Stimulated activated CD4-positive, alpha-beta T cell treated with anti-CD3 and anti-CD28 coated beads, Interleukin-4, amount 100 ng/mL, for 48 hours (primary cell): ENCODE measurements at regions not wholly inside any gene's neighbourhood (a gene's known extent, or its start where the extent isn't known, plus 50 kb on each side); places are given as distances from the start of the nearest gene placed in this dataset.

Source experiments
- DNase-seq, 2 donors: peaks; one replicate each; pipeline ENCODE4 v3.0.0-alpha.2; 2020; ENCODE audit warnings: low read depth in 2 of 2

GRCh38 chr2:220051716-220052115, 424.3 kb downstream of the SLC4A3 start:
- no peak for DNase-seq

DNA sequence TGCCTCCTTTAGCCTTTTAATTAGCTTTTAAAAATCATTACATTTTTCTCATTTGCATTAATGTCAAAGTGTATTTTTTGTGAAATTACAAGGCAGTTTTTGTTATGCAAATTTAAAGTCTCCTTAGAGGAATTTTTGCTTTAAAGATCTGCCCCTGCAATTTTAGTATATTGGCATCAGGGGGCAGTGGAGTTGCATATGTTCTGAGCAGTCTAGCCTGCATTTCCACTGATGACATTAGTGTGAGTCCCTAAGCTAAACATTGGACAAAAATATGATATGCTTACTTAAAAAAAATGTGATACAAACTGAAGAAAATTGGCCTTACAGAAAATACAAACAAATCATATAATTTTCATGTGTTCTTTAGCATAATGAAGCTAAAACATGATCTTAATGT, 426.5 kb downstream of the SLC4A3 start:
- DNase-seq: no peak

GRCh38 chr2:220057391-220057790, 430.0 kb downstream of the SLC4A3 start:
- DNase-seq: no peak

- DNase-seq: no peak
Measured at GRCh38 chr2:220057916-220058315, 430.5 kb downstream of the SLC4A3 start.

DNA sequence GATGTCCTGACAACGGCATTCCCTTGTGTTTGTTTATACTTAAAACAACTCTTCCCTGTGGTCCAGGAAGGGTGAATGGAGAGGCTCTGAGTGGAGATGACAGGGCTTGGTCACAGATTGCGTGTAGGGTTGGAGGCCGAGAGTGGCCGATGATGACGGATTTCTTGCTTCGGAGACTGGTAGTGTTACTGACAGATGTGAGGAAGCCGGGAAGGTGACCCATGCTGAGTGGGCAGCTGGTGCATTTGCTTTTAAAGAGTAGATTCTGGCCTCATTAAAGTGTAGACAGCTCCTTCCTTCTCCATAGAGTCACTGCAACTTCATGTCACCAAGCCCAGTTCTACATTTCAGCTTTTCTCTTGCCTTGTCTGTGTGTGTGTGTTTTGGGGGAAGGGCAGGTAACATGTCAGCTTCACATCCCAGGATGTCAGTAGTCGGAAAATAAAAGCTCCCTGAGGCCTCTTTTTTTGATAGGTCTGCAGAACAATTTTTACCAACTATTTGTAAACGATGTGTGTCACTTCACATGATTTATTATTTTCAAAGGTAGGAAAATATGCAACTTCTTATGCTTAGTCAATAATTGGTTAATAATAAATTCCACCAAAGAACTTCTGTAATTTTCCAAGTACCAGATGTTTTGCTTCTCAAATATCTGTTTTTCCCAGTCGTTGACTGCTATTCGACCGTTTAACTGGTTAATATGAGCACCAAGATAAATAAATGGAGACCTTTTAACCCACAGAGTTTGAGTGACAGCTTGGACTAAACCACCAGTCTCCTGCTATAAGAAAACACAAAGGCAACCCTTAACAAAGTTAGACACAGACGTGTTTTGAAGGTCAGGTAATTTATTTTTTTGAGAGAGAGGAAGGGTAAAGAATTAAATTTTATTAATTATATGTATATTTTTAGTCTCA, 436.9 kb downstream of the SLC4A3 start:
- no peak for DNase-seq

- no peak for DNase-seq
Measured at GRCh38 chr2:220065581-220065980, 438.2 kb downstream of the SLC4A3 start.

DNA sequence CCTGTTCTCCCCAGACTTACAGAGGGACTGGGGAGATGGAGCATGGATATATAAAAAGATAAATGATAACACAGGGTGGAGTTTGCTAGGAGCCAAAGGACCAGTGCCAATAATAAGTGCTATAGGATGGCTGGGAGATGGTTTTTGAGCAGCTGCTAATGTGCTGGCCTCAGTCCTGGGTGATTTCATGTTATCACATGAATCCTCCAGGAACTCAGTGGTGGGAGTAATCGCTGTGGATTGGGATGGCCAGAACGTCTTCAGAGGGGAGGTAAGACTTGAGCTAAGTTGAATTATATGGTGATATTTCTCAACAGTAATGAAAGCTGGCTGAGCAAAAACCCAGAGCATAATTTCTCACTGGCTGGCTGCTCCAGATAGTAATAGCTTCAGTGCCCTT, 441.4 kb downstream of the SLC4A3 start:
- DNase-seq: no peak

GRCh38 chr2:220070349-220070748, 442.9 kb downstream of the SLC4A3 start:
- DNase-seq: no peak

DNA sequence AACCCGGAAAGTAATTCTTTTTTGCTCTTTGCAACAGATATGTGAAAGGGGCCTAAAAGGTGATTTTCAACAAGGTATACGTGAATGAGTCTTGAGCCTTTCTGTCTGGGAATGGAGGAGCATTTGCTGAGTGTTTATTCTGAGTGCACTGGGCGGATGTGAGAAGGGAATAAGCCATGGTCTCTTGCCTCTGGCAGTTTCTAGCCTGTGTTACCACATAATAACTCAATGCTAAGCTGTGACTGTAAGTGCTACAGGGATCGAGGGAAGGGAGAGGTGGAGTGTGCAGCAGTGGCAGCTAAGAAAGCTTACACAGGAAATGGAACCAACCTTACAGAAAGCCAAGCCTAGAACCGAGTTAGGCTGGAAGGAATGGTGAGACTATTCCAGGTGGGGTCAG, 444.3 kb downstream of the SLC4A3 start:
- DNase-seq: no peak

GRCh38 chr2:220072669-220073220, 445.3 kb downstream of the SLC4A3 start:
- DNase-seq: no peak

GRCh38 chr2:220075835-220076234, 448.4 kb downstream of the SLC4A3 start:
- DNase-seq: no peak

- no peak for DNase-seq
Measured at GRCh38 chr2:220076734-220077133, 449.3 kb downstream of the SLC4A3 start.

GRCh38 chr2:220077488-220077887, 450.1 kb downstream of the SLC4A3 start:
- DNase-seq: no peak

DNA sequence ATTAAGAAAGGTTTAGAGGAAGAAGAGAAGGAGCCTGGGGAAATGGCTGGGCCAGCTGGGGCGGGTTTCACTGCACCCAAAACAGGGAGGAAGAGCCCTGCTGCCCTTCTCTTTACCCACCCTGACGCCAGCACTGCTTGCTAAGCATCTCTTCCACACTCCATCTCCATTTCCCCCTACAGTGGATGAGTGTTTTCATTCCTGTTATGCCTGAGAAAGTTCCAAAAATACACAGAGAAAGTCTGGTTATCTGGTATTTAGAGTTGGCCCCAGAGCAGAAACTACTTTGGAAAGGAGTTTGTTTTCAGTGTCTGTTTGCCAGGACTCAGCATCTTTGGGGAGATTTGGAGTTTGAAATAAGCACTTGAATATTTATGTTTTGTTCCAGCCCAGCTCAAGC, 451.0 kb downstream of the SLC4A3 start:
- DNase-seq: no peak

DNA sequence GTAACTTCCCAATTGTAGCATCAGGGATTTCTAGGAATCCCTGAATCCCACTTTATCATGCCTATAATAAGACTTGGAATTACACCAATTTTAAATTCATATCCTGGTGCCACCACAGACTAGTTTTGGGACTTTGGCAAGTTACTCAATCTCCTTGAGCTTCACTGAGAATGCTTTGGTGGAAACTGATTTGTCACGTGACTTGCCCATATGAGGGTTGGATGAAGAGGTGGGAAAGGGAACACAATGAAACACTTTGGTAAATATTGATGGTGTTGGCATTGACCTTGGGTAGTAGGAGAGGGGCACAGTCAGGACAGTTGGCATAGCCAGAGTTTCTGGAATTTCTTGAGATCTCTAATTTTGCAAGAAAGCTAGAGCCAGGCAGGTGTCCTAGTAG, 452.2 kb downstream of the SLC4A3 start:
- no peak for DNase-seq

GRCh38 chr2:220081171-220081570, 453.7 kb downstream of the SLC4A3 start:
- no peak for DNase-seq

DNA sequence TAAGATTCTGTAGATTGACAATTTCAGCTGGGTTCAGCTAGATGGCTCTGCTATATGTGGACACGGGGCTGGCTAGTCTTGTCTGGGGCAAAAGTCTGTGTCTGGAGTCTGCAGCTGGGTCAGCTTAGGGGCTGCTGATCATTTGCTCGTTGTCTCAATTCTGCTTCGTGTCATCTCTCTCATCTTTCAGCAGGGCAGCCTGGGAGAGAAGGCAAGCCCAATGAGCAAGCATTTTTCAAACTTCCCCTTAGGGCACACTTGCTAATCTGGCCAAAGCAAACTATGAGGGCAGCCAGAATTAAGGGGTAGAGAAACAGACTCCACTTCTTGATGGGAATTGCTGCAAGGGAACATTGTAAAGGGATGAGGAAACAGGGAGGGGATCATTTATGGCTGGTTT, 462.6 kb downstream of the SLC4A3 start:
- DNase-seq: no peak

DNA sequence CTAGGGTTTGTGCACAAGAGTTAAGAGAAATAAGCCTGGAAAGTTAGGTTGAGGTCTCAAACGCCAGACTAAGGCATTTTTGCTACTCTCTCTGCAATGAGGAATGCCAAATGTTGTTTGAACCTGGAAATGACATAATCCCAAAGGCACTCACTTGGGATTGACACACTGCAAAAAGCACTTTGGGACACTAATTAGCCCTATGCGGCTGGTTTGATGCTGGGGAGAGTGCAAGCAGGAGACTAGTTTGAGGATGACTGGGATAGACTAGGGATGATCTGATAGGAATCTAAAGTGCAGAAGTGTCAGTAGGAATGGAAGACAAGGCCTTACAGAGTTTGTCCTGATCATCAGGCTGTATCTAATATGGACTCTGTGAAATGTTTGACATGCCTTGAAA, 469.0 kb downstream of the SLC4A3 start:
- DNase-seq: no peak

DNA sequence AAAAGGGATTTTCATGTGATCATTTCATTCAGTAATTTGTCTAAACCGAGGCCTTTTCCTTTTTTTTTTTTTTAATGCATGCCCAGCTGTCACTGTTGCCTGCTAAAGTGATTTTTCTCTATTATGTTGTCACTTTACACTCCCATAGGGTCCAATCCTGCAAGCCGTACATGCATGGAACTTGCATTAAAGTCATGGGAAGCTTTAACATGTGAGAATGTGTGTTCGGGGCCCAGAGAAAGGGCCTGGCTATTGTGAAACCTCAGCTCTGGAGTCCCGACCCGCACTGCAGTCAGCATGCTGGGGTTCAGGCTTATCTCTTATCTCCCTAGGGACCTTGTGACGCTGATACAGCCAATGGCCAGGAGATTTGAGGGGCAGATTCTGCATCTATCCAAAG, 474.6 kb downstream of the SLC4A3 start:
- no peak for DNase-seq

DNA sequence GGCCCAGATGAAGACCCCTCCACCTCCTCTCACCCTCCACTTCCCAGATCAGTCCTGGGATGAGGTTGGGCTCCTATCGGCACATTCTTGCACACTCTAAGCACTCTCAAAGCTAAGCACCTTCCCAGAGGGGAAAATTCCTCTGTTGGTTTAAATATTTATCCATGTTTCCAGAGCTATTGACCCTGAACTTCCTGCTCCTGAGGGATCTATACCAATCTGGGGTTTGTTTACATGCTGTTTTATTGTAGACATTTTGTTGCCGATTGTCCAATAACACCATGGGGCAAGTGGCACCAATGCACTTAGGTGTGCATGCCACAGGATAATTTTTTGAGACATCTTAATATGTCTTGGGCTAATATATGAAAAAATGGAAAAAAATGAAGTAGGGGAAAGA, 476.2 kb downstream of the SLC4A3 start:
- DNase-seq: no peak

DNA sequence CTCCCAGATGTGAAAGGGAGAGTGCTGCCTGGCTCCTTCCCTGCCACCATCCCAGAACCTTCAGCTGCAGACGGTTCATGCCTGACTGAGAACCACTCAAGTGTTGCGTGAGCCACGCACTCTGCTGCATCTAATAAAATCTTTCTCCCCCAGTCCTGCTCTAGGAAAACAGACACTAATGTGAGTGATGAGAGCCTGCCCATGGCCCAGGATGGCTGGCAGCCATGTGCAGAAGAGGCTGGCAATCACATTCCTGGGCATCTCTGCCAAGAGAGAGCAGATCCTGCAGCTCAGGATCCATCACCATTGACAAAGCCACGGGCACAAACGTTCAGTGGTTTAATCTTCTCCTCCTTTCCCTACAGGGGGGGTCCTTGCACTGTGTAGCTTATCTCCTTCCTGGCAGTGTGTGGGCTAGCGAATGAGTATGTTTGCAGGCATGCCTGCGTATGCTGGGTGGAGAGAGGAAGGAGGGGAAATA, 477.5 kb downstream of the SLC4A3 start:
- no peak for DNase-seq

- no peak for DNase-seq
Measured at GRCh38 chr2:220106065-220106464, 478.6 kb downstream of the SLC4A3 start.

GRCh38 chr2:220107380-220107791, 480.0 kb downstream of the SLC4A3 start:
- no peak for DNase-seq
